Trophoblast cell (in vitro differentiated cells and primary cell): ENCODE measurements at regions not wholly inside any gene's neighbourhood (a gene's known extent, or its start where the extent isn't known, plus 50 kb on each side); places are given as distances from the start of the nearest gene placed in this dataset.

ENCODE experiments used
- DNase-seq, 2 donors: peaks; one replicate each; pipeline ENCODE4 v3.0.0-alpha.2; 2016
- H2AFZ ChIP-seq: 2 replicates; pipeline ENCODE4 v1.6.1; 2013; ENCODE audit warnings: low read length, moderate library complexity, mild to moderate bottlenecking; ENCODE audit not compliant: insufficient read depth, poor library complexity
- H2AK5ac ChIP-seq: 2 replicates; pipeline ENCODE4 v1.6.1; 2013; ENCODE audit warnings: mild to moderate bottlenecking, low read length
- H2BK120ac ChIP-seq: 2 replicates; pipeline ENCODE4 v1.6.1; 2013; ENCODE audit warnings: low read length, mild to moderate bottlenecking, moderate library complexity; ENCODE audit not compliant: insufficient read depth, poor library complexity
- H2BK12ac ChIP-seq: 2 replicates; pipeline ENCODE4 v1.6.1; 2013; ENCODE audit warnings: mild to moderate bottlenecking, low read length, moderate library complexity
- H2BK5ac ChIP-seq: 2 replicates; pipeline ENCODE4 v1.6.1; 2013; ENCODE audit warnings: low read length, low read depth, moderate library complexity, mild to moderate bottlenecking; ENCODE audit not compliant: poor library complexity
- H3K14ac ChIP-seq: 2 replicates; pipeline ENCODE4 v1.6.1; 2013; ENCODE audit warnings: mild to moderate bottlenecking, low read length
- H3K18ac ChIP-seq: 2 replicates; pipeline ENCODE4 v1.6.1; 2013; ENCODE audit warnings: mild to moderate bottlenecking, low read length
- H3K23ac ChIP-seq: 2 replicates; pipeline ENCODE4 v1.6.1; 2013; ENCODE audit warnings: low read length
- H3K27ac ChIP-seq: 2 replicates; pipeline ENCODE4 v1.5.1; 2013; ENCODE audit warnings: low read depth, mild to moderate bottlenecking, inconsistent platforms, low read length, moderate library complexity
- H3K27me3 ChIP-seq: 2 replicates; pipeline ENCODE4 v1.6.1; 2013; ENCODE audit warnings: inconsistent platforms, mild to moderate bottlenecking, low read length, moderate library complexity; ENCODE audit not compliant: insufficient read depth
- H3K36me3 ChIP-seq, 2 experiments: 1 replicate in 1 of 2; 2 replicates in 1 of 2; pipeline ENCODE4 v1.6.1; 2013; ENCODE audit warnings: low read length in 2 of 2, mild to moderate bottlenecking in 2 of 2, moderate library complexity in 1 of 2; ENCODE audit not compliant: insufficient read depth in 2 of 2, control insufficient read depth in 1 of 2
- H3K4ac ChIP-seq: 2 replicates; pipeline ENCODE4 v1.6.1; 2013; ENCODE audit warnings: low read depth, mild to moderate bottlenecking, low read length, moderate library complexity
- H3K4me1 ChIP-seq, 2 experiments: 1 replicate in 1 of 2; 2 replicates in 1 of 2; pipeline ENCODE4 v1.6.1; 2013; ENCODE audit warnings: low read length in 2 of 2, mild to moderate bottlenecking in 2 of 2, moderate library complexity in 1 of 2; ENCODE audit not compliant: insufficient read depth in 2 of 2, control insufficient read depth in 1 of 2
- H3K4me2 ChIP-seq: 2 replicates; pipeline ENCODE4 v1.6.1; 2013; ENCODE audit warnings: inconsistent platforms, mild to moderate bottlenecking, low read length, moderate library complexity
- H3K4me3 ChIP-seq: 2 replicates; pipeline ENCODE4 v1.5.1; 2013; ENCODE audit warnings: mild to moderate bottlenecking, low read depth, low read length, inconsistent platforms
- H3K79me1 ChIP-seq: one replicate; pipeline ENCODE4 v1.6.1; 2013; ENCODE audit warnings: low read length
- H3K79me2 ChIP-seq: 2 replicates; pipeline ENCODE4 v1.6.1; 2013; ENCODE audit warnings: low read length, mild to moderate bottlenecking; ENCODE audit not compliant: control insufficient read depth, insufficient read depth, poor library complexity
- H3K9ac ChIP-seq: 2 replicates; pipeline ENCODE4 v1.6.1; 2013; ENCODE audit warnings: mild to moderate bottlenecking, low read length
- H3K9me3 ChIP-seq: 2 replicates; pipeline ENCODE4 v1.6.1; 2013; ENCODE audit warnings: low read depth, mild to moderate bottlenecking, control low read depth, inconsistent platforms, low read length; ENCODE audit not compliant: insufficient read depth
- H4K12ac ChIP-seq: 2 replicates; pipeline ENCODE4 v1.6.1; 2013; ENCODE audit warnings: low read depth, mild to moderate bottlenecking, low read length, moderate library complexity
- H4K8ac ChIP-seq: 2 replicates; pipeline ENCODE4 v1.6.1; 2013; ENCODE audit warnings: low read depth, mild to moderate bottlenecking, low read length, moderate library complexity
- H4K91ac ChIP-seq: one replicate; pipeline ENCODE4 v1.6.1; 2013; ENCODE audit warnings: low read depth, mild to moderate bottlenecking, low read length, moderate library complexity
- WGBS: extraction: QIAGEN DNeasy Blood & Tissue Kit; methylation state at CpG from one replicate; pipeline ENCODE4 v1.1.7; 2013; ENCODE audit warnings: missing lambda C conversion rate; ENCODE audit not compliant: insufficient read length, insufficient coverage; ENCODE audit errors: extremely low coverage; 5-methylcytosine and 5-hydroxymethylcytosine counted together

DNA sequence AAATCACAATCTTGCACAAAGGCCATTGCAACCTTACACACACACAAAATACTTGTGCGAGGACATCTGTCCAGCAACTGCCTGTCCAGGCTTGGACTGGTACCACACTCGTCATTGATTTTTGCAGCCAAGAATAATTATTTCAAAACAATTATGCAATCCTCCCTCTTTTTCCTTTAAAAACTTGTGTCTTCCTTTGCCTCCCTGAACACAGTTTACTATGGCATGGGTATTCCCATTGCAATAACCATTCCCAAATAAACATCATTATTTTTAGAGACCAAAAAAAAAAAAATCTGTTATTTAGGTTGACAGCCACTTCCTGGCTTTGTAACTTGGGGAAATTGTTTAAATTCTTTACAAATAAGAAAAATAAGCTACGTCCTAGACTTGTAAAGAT, 54.0 kb downstream of the C11orf91 start:
- Histone ChIP-seq H3K79me1 (no peaks in the 10 kb centered on the region), H4K91ac (no peak overlapping the region), H4K8ac (no peak overlapping the region), H2AK5ac (no peak overlapping the region), H2BK120ac (no peak overlapping the region), H3K4me1 (no peaks in the 10 kb centered on the region), H3K4ac (no peak overlapping the region), H4K12ac (no peak overlapping the region), H3K4me3 (no peak overlapping the region), H3K36me3 (no peaks in the 10 kb centered on the region), H2BK12ac (no peak overlapping the region), H3K18ac (no peak overlapping the region), H3K27me3 (no peaks in the 10 kb centered on the region), H2BK5ac (no peak overlapping the region), H3K79me2 (no peaks in the 10 kb centered on the region), H3K4me2 (no peak overlapping the region), H3K23ac (no peak overlapping the region), H3K9me3 (no peaks in the 10 kb centered on the region), H2AFZ (no peak overlapping the region), H3K27ac (no peak overlapping the region), H3K9ac (no peak overlapping the region), H3K14ac (no peak overlapping the region)
- no peak for DNase-seq
- WGBS, result no CpG with 5 or more reads among the region's 3 CpGs

DNA sequence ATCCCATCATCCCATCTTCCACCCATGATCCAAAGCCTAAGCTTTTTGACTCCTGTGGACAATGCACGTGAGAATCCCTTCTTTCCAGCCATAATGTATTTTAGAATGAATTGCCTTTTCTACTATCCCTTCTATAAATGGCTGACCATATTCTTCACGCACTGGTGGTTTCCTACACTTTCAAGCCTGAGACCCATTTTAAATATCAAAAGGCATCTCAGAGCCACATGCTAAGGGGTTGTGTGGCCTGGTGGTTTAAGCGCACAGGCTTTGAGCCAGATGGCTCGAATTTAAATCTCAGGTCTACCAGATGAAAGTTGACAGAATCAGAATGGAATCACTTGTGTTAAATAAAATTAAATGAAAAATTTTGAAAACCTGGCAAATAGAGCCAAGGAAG, 54.5 kb downstream of the C11orf91 start:
- H2BK5ac ChIP-seq, result no peak overlapping the region
- DNase-seq, result no peak
- no peak overlapping the region for H2BK12ac ChIP-seq
- H4K8ac ChIP-seq, result no peak overlapping the region
- H3K4me1 ChIP-seq, result no peaks in the 10 kb centered on the region
- no peak overlapping the region for H2AFZ ChIP-seq
- no peaks in the 10 kb centered on the region for H3K27me3 ChIP-seq
- no peaks in the 10 kb centered on the region for H3K36me3 ChIP-seq
- no peaks in the 10 kb centered on the region for H3K79me1 ChIP-seq
- no CpG with 5 or more reads among the region's 4 CpGs for whole genome bisulfite sequencing
- no peak overlapping the region for H3K9ac ChIP-seq
- no peak overlapping the region for H3K23ac ChIP-seq
- H3K14ac ChIP-seq, result no peak overlapping the region
- H3K9me3 ChIP-seq, result no peaks in the 10 kb centered on the region
- H3K4me2 ChIP-seq, result no peak overlapping the region
- no peak overlapping the region for H2BK120ac ChIP-seq
- no peak overlapping the region for H3K4ac ChIP-seq
- H3K79me2 ChIP-seq, result no peaks in the 10 kb centered on the region
- no peak overlapping the region for H3K18ac ChIP-seq
- H2AK5ac ChIP-seq, result no peak overlapping the region
- no peak overlapping the region for H4K91ac ChIP-seq
- H3K27ac ChIP-seq, result no peak overlapping the region
- no peak overlapping the region for H3K4me3 ChIP-seq
- H4K12ac ChIP-seq, result no peak overlapping the region

DNA sequence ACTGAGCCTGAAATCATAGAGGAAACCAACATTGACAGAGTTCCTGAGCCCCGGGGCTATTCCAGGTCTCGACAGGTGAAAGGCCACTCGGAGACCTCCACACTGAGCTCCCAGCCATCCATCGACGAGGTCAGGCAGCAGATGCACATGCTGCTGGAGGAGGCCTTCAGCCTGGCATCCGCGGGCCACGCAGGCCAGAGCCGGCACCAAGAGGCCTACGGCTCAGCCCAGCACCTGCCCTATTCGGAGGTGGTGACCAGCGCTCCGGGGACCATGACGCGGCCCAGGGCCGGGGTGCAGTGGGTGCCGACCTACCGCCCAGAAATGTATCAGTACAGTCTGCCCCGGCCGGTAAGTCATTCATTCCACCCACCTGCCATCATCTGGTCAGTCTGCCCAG, 54.9 kb downstream of the C11orf91 start:
- no peak overlapping the region for H3K9ac ChIP-seq
- no peak overlapping the region for H4K91ac ChIP-seq
- no peaks in the 10 kb centered on the region for H3K36me3 ChIP-seq
- no peak overlapping the region for H2BK5ac ChIP-seq
- H3K18ac ChIP-seq, result no peak overlapping the region
- H3K23ac ChIP-seq, result no peak overlapping the region
- DNase-seq, result no peak
- H3K14ac ChIP-seq, result no peak overlapping the region
- H2BK120ac ChIP-seq, result no peak overlapping the region
- no peak overlapping the region for H3K27ac ChIP-seq
- H3K4me1 ChIP-seq, result no peaks in the 10 kb centered on the region
- no peak overlapping the region for H2BK12ac ChIP-seq
- H3K9me3 ChIP-seq, result no peaks in the 10 kb centered on the region
- no peak overlapping the region for H4K12ac ChIP-seq
- H3K27me3 ChIP-seq, result no peaks in the 10 kb centered on the region
- H3K4me2 ChIP-seq, result no peak overlapping the region
- H3K4me3 ChIP-seq, result no peak overlapping the region
- no peaks in the 10 kb centered on the region for H3K79me2 ChIP-seq
- no peak overlapping the region for H2AFZ ChIP-seq
- H4K8ac ChIP-seq, result no peak overlapping the region
- no peak overlapping the region for H3K4ac ChIP-seq
- WGBS, result no CpG with 5 or more reads among the region's 20 CpGs
- H3K79me1 ChIP-seq, result no peaks in the 10 kb centered on the region
- no peak overlapping the region for H2AK5ac ChIP-seq

DNA sequence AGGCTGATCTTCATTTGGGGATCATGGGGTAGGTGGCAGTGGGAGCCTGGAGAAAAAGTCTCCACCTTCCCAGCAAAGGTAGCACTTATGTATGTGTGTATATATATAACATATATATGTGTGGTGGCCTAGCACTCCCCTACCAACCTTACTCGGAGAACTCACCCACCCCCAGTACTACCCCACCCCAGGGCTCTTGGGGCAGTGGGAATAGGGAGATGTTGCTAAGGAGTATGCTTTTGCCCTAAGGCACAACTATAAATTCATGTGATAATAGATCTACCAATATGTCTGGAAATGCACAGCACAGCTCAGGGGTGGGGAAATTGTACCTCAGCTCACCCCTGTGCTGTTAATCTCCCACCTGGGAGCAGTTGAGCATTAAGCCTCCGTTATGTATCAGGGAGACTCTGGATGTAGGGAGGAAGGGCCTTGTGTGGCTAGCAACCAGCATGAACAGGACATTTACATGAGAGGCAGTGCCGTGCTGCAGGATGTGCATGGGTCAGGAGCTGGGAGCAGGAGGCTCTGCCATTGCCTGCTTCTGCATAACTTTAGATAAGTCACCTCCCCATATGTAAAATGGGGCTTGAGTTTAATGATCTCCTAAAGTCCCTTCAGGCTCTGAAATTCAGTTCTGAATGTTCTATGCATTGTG, 57.3 kb downstream of the C11orf91 start:
- Histone ChIP-seq H3K4me1 (no peaks in the 10 kb centered on the region), H3K9ac (no peak overlapping the region), H3K27ac (no peak overlapping the region), H3K36me3 (no peaks in the 10 kb centered on the region), H4K12ac (no peak overlapping the region), H3K18ac (no peak overlapping the region), H2AFZ (no peak overlapping the region), H2BK12ac (no peak overlapping the region), H2BK120ac (no peak overlapping the region), H3K14ac (no peak overlapping the region), H3K79me2 (no peaks in the 10 kb centered on the region), H2AK5ac (no peak overlapping the region), H3K4me3 (no peak overlapping the region), H3K27me3 (no peaks in the 10 kb centered on the region), H3K4me2 (no peak overlapping the region), H4K8ac (no peak overlapping the region), H3K79me1 (no peaks in the 10 kb centered on the region), H3K9me3 (no peaks in the 10 kb centered on the region), H4K91ac (no peak overlapping the region), H3K4ac (no peak overlapping the region), H2BK5ac (no peak overlapping the region), H3K23ac (no peak overlapping the region)
- DNase-seq, result no peak
- no CpG with 5 or more reads among the region's 3 CpGs for WGBS
